Activated T-helper 2 cell treated with anti-CD3 and anti-CD28 coated beads, Interferon-gamma antibody, Interleukin-2, Interleukin-4, amounts not matched to agents 10 μg/mL and 5 μg/mL and 100 μg/mL, durations not matched to agents 14 hours and 24 hours and 36 hours (primary cell): ENCODE measurements at regions not wholly inside any gene's neighbourhood (a gene's known extent, or its start where the extent isn't known, plus 50 kb on each side); places are given as distances from the start of the nearest gene placed in this dataset.
"Not testable (repeated sequence)": the region's sequence is repeated elsewhere in the genome, so short reads cannot be mapped to it uniquely, and the experiment has no call there.

Source experiments
- DNase-seq: peaks from one replicate; pipeline ENCODE4 v3.0.0; 2021; ENCODE audit warnings: low spot score
- H3K27ac Mint-ChIP-seq: one replicate; pipeline ENCODE4 v1.8.0; 2021; ENCODE audit warnings: mixed read lengths
- H3K27me3 Mint-ChIP-seq: one replicate; pipeline ENCODE4 v1.8.0; 2021; ENCODE audit warnings: low read depth, mixed read lengths
- H3K36me3 Mint-ChIP-seq: one replicate; pipeline ENCODE4 v1.8.0; 2021; ENCODE audit warnings: low read depth, mixed read lengths
- H3K4me1 Mint-ChIP-seq: one replicate; pipeline ENCODE4 v1.8.0; 2021; ENCODE audit warnings: low read depth, mixed read lengths
- H3K4me3 Mint-ChIP-seq: one replicate; pipeline ENCODE4 v1.8.0; 2021; ENCODE audit warnings: low read depth, mild to moderate bottlenecking, moderate library complexity, mixed read lengths
- H3K9me3 Mint-ChIP-seq: one replicate; pipeline ENCODE4 v1.8.0; 2021; ENCODE audit warnings: mixed read lengths
- intact Hi-C: fragments of 100-400 bp; cut with micrococcal nuclease; formaldehyde crosslinking; loops from one replicate; pipeline ENCODE4 v1.15.1; 2023

GRCh38 chr11:106152013-106152412, 74.6 kb downstream of the AASDHPPT start:
- H3K4me3 Mint-ChIP-seq = no peak overlapping the region

GRCh38 chr11:106152824-106153223, 75.4 kb downstream of the AASDHPPT start:
- intact Hi-C loops = no loop called here
- no peak overlapping the region for H3K27ac Mint-ChIP-seq
- H3K4me3 Mint-ChIP-seq = no peak overlapping the region
- H3K36me3 Mint-ChIP-seq = no peaks in the 10 kb centered on the region
- H3K27me3 Mint-ChIP-seq = peaks cover 1% of the 10 kb centered on the region
- no peak for DNase-seq
- H3K4me1 Mint-ChIP-seq = no peaks in the 10 kb centered on the region
- peaks cover under 1% of the 10 kb centered on the region for H3K9me3 Mint-ChIP-seq

More at GRCh38 chr11:106152013-106152412, 74.6 kb downstream of the AASDHPPT start:
- Mint-ChIP-seq H3K36me3 (no peaks in the 10 kb centered on the region), H3K27me3 (peaks cover 1% of the 10 kb centered on the region), H3K4me1 (no peaks in the 10 kb centered on the region), H3K9me3 (peaks cover 4% of the 10 kb centered on the region), H3K27ac (no peak overlapping the region)
- intact Hi-C loops = no loop called here
- no peak for DNase-seq

GRCh38 chr11:106156290-106156937, 79.0 kb downstream of the AASDHPPT start:
- Mint-ChIP-seq H3K9me3 (no peaks in the 10 kb centered on the region), H3K4me3 (no peak overlapping the region), H3K27me3 (no peaks in the 10 kb centered on the region), H3K27ac (no peak overlapping the region), H3K36me3 (no peaks in the 10 kb centered on the region), H3K4me1 (no peaks in the 10 kb centered on the region)
- no peak for DNase-seq
- intact Hi-C loops = no loop called here

- Mint-ChIP-seq H3K4me1 (no peaks in the 10 kb centered on the region), H3K27me3 (no peaks in the 10 kb centered on the region), H3K36me3 (no peaks in the 10 kb centered on the region), H3K9me3 (no peaks in the 10 kb centered on the region), H3K27ac (no peak overlapping the region), H3K4me3 (no peak overlapping the region)
- intact Hi-C loops = no loop called here
- DNase-seq = no peak
Observed at GRCh38 chr11:106158406-106158805, 80.9 kb downstream of the AASDHPPT start.

- H3K36me3 Mint-ChIP-seq = no peaks in the 10 kb centered on the region
- DNase-seq = no peak
- intact Hi-C loops = no loop called here
- H3K4me3 Mint-ChIP-seq = no peak overlapping the region
- no peaks in the 10 kb centered on the region for H3K27me3 Mint-ChIP-seq
- no peaks in the 10 kb centered on the region for H3K4me1 Mint-ChIP-seq
- no peak overlapping the region for H3K27ac Mint-ChIP-seq
- no peaks in the 10 kb centered on the region for H3K9me3 Mint-ChIP-seq
Observed at GRCh38 chr11:106159836-106160235, 82.4 kb downstream of the AASDHPPT start.

- no peak for DNase-seq
- no peaks in the 10 kb centered on the region for H3K9me3 Mint-ChIP-seq
- intact Hi-C loops = no loop called here
- H3K4me3 Mint-ChIP-seq = no peak overlapping the region
- no peaks in the 10 kb centered on the region for H3K4me1 Mint-ChIP-seq
- no peak overlapping the region for H3K27ac Mint-ChIP-seq
- no peaks in the 10 kb centered on the region for H3K36me3 Mint-ChIP-seq
- no peaks in the 10 kb centered on the region for H3K27me3 Mint-ChIP-seq
Observed at GRCh38 chr11:106160494-106160893, 83.0 kb downstream of the AASDHPPT start.

GRCh38 chr11:106161775-106162634, 84.5 kb downstream of the AASDHPPT start:
- H3K4me3 Mint-ChIP-seq = no peak overlapping the region
- H3K27ac Mint-ChIP-seq = no peak overlapping the region
- no peaks in the 10 kb centered on the region for H3K27me3 Mint-ChIP-seq
- no peaks in the 10 kb centered on the region for H3K36me3 Mint-ChIP-seq
- no peaks in the 10 kb centered on the region for H3K4me1 Mint-ChIP-seq
- intact Hi-C loops = no loop called here
- peaks cover 15% of the 10 kb centered on the region for H3K9me3 Mint-ChIP-seq
- DNase-seq = no peak

GRCh38 chr11:106167085-106167484, 89.6 kb downstream of the AASDHPPT start:
- intact Hi-C loops = no loop called here
- Mint-ChIP-seq H3K27ac (no peak overlapping the region), H3K4me1 (no peaks in the 10 kb centered on the region), H3K36me3 (no peaks in the 10 kb centered on the region), H3K27me3 (no peaks in the 10 kb centered on the region), H3K4me3 (no peak overlapping the region), H3K9me3 (peaks cover 22% of the 10 kb centered on the region)
- DNase-seq = no peak

- intact Hi-C loops = no loop called here
- no peaks in the 10 kb centered on the region for H3K27me3 Mint-ChIP-seq
- H3K9me3 Mint-ChIP-seq = peaks cover 2% of the 10 kb centered on the region
- no peak for DNase-seq
- H3K4me1 Mint-ChIP-seq = no peaks in the 10 kb centered on the region
- no peak overlapping the region for H3K4me3 Mint-ChIP-seq
- no peaks in the 10 kb centered on the region for H3K36me3 Mint-ChIP-seq
- H3K27ac Mint-ChIP-seq = no peak overlapping the region
Observed at GRCh38 chr11:106172386-106172991, 95.0 kb downstream of the AASDHPPT start.

GRCh38 chr11:106173291-106173690, 95.8 kb downstream of the AASDHPPT start:
- intact Hi-C loops = no loop called here
- no peak for DNase-seq
- no peaks in the 10 kb centered on the region for H3K9me3 Mint-ChIP-seq
- no peaks in the 10 kb centered on the region for H3K4me1 Mint-ChIP-seq
- H3K36me3 Mint-ChIP-seq = no peaks in the 10 kb centered on the region
- H3K4me3 Mint-ChIP-seq = no peak overlapping the region
- H3K27ac Mint-ChIP-seq = no peak overlapping the region
- no peaks in the 10 kb centered on the region for H3K27me3 Mint-ChIP-seq

- DNase-seq, H3K4me3 Mint-ChIP-seq, H3K9me3 Mint-ChIP-seq, H3K27me3 Mint-ChIP-seq, intact Hi-C loops, H3K4me1 Mint-ChIP-seq, H3K27ac Mint-ChIP-seq, H3K36me3 Mint-ChIP-seq: not testable (repeated sequence)
Observed at GRCh38 chr11:106174003-106174402, 96.5 kb downstream of the AASDHPPT start.

GRCh38 chr11:106176817-106177216, 99.4 kb downstream of the AASDHPPT start:
- no peaks in the 10 kb centered on the region for H3K36me3 Mint-ChIP-seq
- H3K27ac Mint-ChIP-seq = no peak overlapping the region
- no peak overlapping the region for H3K4me3 Mint-ChIP-seq
- intact Hi-C loops = no loop called here
- DNase-seq = no peak
- no peaks in the 10 kb centered on the region for H3K4me1 Mint-ChIP-seq
- no peaks in the 10 kb centered on the region for H3K27me3 Mint-ChIP-seq
- H3K9me3 Mint-ChIP-seq = peaks cover 3% of the 10 kb centered on the region

GRCh38 chr11:106177311-106177710, 99.8 kb downstream of the AASDHPPT start:
- no peak overlapping the region for H3K27ac Mint-ChIP-seq
- H3K27me3 Mint-ChIP-seq = no peaks in the 10 kb centered on the region
- intact Hi-C loops = no loop called here
- DNase-seq = no peak
- H3K4me3 Mint-ChIP-seq = no peak overlapping the region
- peaks cover 3% of the 10 kb centered on the region for H3K9me3 Mint-ChIP-seq
- no peaks in the 10 kb centered on the region for H3K36me3 Mint-ChIP-seq
- no peaks in the 10 kb centered on the region for H3K4me1 Mint-ChIP-seq
